Liver (tissue), 3 donors: ENCODE measurements at regions not wholly inside any gene's neighbourhood (a gene's known extent, or its start where the extent isn't known, plus 50 kb on each side); places are given as distances from the start of the nearest gene placed in this dataset.

ENCODE experiments used
- FOXA1 ChIP-seq: IDR thresholded peaks from 2 replicates; pipeline ENCODE4 v1.6.1; 2016; ENCODE audit warnings: antibody characterized with exemption
- JUND ChIP-seq, 2 donors: IDR thresholded peaks; 2 replicates each; pipeline ENCODE4 v1.6.1; 2016; ENCODE audit warnings: antibody characterized with exemption in 2 of 2
- MAX ChIP-seq: IDR thresholded peaks from 2 replicates; pipeline ENCODE4 v1.6.1; 2016; ENCODE audit warnings: antibody characterized with exemption
- NR2F2 ChIP-seq: IDR thresholded peaks from 2 replicates; pipeline ENCODE4 v1.6.1; 2016; ENCODE audit warnings: antibody characterized with exemption
- RAD21 ChIP-seq, 2 donors: IDR thresholded peaks; 2 replicates each; pipeline ENCODE4 v1.6.1; 2016; ENCODE audit warnings: antibody characterized with exemption in 2 of 2, mild to moderate bottlenecking in 2 of 2
- REST ChIP-seq: IDR thresholded peaks from 2 replicates; pipeline ENCODE4 v1.6.1; 2016; ENCODE audit warnings: antibody characterized with exemption, mild to moderate bottlenecking
- RXRA ChIP-seq, 2 donors: IDR thresholded peaks; 2 replicates each; pipeline ENCODE4 v1.6.1; 2017 to 2018; ENCODE audit warnings: antibody characterized with exemption in 2 of 2, mild to moderate bottlenecking in 1 of 2
- SP1 ChIP-seq: IDR thresholded peaks from 2 replicates; pipeline ENCODE4 v1.6.1; 2018; ENCODE audit warnings: antibody characterized with exemption, mild to moderate bottlenecking
- ZBTB33 ChIP-seq: IDR thresholded peaks from 2 replicates; pipeline ENCODE4 v1.6.1; 2016; ENCODE audit warnings: antibody characterized with exemption
- TF ChIP-seq, protein P1 (sequence below): fragments of 150-350 bp; IDR thresholded peaks from 2 replicates; pipeline ENCODE4 v1.5.1; 2017; ENCODE audit warnings: improper control_type of control experiment, low read depth, low read length; ENCODE audit not compliant: missing input control
- donor health status: healthy.
- donor health status: healthy.

DNA sequence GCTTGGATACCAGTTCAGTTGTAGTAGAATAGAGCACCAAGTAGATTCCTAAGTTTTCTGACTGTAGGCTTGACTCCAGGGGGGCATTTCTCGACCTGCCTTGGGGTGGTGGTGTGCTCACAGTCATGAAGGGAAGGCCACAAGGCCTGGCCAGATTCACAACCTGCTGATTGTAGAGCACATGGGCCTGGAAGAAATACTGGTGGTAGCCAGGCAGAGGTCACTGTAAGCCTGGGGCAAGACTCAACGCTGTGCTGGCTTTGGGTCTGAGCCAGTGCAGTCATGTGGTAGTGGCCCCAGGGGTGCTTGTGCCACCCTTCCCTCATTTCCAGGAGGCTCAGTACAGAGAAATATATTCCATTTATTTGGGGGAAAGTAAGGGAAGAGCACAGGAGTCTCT, 832.3 kb upstream of the SLC10A2 start:
- no peak for TF ChIP-seq JUND (IDR thresholded peaks at IDR 0.05)
- TF ChIP-seq, protein P1, sequence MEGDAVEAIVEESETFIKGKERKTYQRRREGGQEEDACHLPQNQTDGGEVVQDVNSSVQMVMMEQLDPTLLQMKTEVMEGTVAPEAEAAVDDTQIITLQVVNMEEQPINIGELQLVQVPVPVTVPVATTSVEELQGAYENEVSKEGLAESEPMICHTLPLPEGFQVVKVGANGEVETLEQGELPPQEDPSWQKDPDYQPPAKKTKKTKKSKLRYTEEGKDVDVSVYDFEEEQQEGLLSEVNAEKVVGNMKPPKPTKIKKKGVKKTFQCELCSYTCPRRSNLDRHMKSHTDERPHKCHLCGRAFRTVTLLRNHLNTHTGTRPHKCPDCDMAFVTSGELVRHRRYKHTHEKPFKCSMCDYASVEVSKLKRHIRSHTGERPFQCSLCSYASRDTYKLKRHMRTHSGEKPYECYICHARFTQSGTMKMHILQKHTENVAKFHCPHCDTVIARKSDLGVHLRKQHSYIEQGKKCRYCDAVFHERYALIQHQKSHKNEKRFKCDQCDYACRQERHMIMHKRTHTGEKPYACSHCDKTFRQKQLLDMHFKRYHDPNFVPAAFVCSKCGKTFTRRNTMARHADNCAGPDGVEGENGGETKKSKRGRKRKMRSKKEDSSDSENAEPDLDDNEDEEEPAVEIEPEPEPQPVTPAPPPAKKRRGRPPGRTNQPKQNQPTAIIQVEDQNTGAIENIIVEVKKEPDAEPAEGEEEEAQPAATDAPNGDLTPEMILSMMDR = no peak
- no peak for TF ChIP-seq FOXA1
- no peak for TF ChIP-seq MAX
- no peak for TF ChIP-seq ZBTB33
- TF ChIP-seq RAD21 (IDR thresholded peaks at IDR 0.05) = no peak
- no peak for TF ChIP-seq SP1
- TF ChIP-seq RXRA (IDR thresholded peaks at IDR 0.05) = no peak
- no peak for TF ChIP-seq REST
- no peak for TF ChIP-seq NR2F2
